Ramos (cell line): ENCODE measurements at regions not wholly inside any gene's neighbourhood (a gene's known extent, or its start where the extent isn't known, plus 50 kb on each side); places are given as distances from the start of the nearest gene placed in this dataset.

Experiments
- in situ Hi-C: fragments of 300-500 bp; cut with MboI; formaldehyde crosslinking; loops from one replicate; pipeline ENCODE4 v1.14.3; 2022; ENCODE audit warnings: low sequenced_read_pairs; ENCODE audit not compliant: unreplicated experiment

- in situ Hi-C loops, result no loop called here
Observed at GRCh38 chr1:5812295-5812694, 179.9 kb downstream of the NPHP4 start.

GRCh38 chr1:5811419-5811818 lies 180.8 kb downstream of the NPHP4 start:
- in situ Hi-C loops, result no loop called here

- in situ Hi-C loops, result no loop called here
Observed at GRCh38 chr1:5810553-5811270, 181.5 kb downstream of the NPHP4 start.

- in situ Hi-C loops, result no loop called here
Observed at GRCh38 chr1:5810131-5810530, 182.1 kb downstream of the NPHP4 start.

- in situ Hi-C loops, result no loop called here
Observed at GRCh38 chr1:5809207-5809788, 182.9 kb downstream of the NPHP4 start.

GRCh38 chr1:5803851-5804250 lies 188.4 kb downstream of the NPHP4 start:
- in situ Hi-C loops, result no loop called here

- in situ Hi-C loops, result no loop called here
Observed at GRCh38 chr1:5802606-5803005, 189.6 kb downstream of the NPHP4 start.

GRCh38 chr1:5798904-5799303 lies 193.3 kb downstream of the NPHP4 start:
- in situ Hi-C loops, result no loop called here

GRCh38 chr1:5798151-5798730 lies 194.0 kb downstream of the NPHP4 start:
- in situ Hi-C loops, result no loop called here

GRCh38 chr1:5796028-5796427 lies 196.2 kb downstream of the NPHP4 start:
- in situ Hi-C loops, result no loop called here

- in situ Hi-C loops, result no loop called here
Observed at GRCh38 chr1:5794279-5794678, 197.9 kb downstream of the NPHP4 start.

- in situ Hi-C loops, result no loop called here
Observed at GRCh38 chr1:5793516-5793915, 198.7 kb downstream of the NPHP4 start.

GRCh38 chr1:5781079-5781478 lies 211.1 kb downstream of the NPHP4 start:
- in situ Hi-C loops, result no loop called here

- in situ Hi-C loops, result no loop called here
Observed at GRCh38 chr1:5780324-5780716, 211.9 kb downstream of the NPHP4 start.

GRCh38 chr1:5779608-5780323 lies 212.5 kb downstream of the NPHP4 start:
- in situ Hi-C loops, result no loop called here

- in situ Hi-C loops, result no loop called here
Observed at GRCh38 chr1:5776035-5776550, 216.1 kb downstream of the NPHP4 start.

GRCh38 chr1:5774019-5774418 lies 218.2 kb downstream of the NPHP4 start:
- in situ Hi-C loops, result no loop called here

GRCh38 chr1:5771788-5772187 lies 220.4 kb downstream of the NPHP4 start:
- in situ Hi-C loops, result no loop called here

GRCh38 chr1:5770981-5771765 lies 221.1 kb downstream of the NPHP4 start:
- in situ Hi-C loops, result no loop called here

- in situ Hi-C loops, result no loop called here
Observed at GRCh38 chr1:5769760-5770159, 222.5 kb downstream of the NPHP4 start.
